ENCODE measurements at regions not wholly inside any gene's neighbourhood (a gene's known extent, or its start where the extent isn't known, plus 50 kb on each side); places are given as distances from the start of the nearest gene placed in this dataset.

DNA sequence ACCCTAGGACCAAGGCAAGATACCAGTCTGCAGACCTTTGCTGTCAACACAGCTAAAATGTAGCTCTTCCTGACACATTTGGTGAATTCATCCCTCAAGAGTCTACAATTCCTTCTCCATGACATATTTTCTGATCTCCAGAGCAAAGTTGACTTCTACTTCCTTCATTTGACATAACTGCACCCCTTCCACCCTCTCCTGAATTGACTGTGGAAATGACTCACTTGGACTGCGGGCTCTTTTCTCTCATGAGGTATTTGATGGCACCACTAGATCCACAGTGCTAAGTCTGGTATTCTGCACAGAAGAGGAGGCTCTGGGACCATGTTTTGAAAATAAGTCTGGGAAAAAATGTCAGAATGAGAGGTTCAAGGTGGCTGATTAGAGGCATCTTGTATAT, 338.4 kb upstream of the TRPC7 start:
- DNase-seq (ENCODE audit: extremely low spot score, insufficient read length, low read depth) (no peak), FAIRE-seq (no peak)

DNA sequence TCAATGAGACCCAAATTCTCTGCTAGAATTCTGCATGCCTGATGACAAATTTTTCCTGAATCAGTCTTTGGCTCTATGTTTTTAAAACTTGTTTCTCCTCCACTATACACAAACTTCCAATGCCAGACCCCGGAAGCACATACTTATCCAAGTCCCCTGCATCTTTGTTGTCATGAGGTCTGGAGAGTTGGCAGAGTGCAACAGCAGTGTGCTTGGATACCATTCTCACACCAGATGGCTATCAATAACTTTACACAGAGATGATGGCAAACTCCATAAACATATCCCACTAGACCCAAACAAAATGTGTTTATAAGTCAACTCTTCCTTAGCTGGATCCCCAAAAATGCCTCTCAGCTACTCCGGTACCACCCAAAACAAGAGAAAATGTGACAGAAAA, 337.7 kb upstream of the TRPC7 start:
- no peak for FAIRE-seq
- no peak for DNase-seq (ENCODE audit: extremely low spot score, insufficient read length, low read depth)

DNA sequence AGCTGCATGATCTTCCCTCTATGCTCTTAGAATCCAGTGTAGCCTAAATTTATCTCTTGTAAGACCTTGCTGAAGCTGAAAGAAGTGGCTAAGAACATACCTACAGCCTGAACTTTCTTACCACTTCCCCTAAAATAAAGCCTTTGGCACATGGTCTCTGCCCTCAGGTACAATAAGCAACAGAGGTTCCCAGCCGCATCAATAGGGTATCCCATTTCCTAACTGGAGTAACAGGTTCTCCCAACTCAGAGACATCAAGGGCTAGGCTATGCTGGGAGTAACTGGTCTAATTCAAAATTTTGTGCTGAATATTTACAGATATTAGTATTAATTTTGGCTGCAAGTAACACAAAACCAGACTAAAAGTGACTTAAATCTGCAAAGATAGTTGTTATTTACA, 335.8 kb upstream of the TRPC7 start:
- DNase-seq (ENCODE audit: extremely low spot score, insufficient read length, low read depth): no peak
- FAIRE-seq: no peak

DNA sequence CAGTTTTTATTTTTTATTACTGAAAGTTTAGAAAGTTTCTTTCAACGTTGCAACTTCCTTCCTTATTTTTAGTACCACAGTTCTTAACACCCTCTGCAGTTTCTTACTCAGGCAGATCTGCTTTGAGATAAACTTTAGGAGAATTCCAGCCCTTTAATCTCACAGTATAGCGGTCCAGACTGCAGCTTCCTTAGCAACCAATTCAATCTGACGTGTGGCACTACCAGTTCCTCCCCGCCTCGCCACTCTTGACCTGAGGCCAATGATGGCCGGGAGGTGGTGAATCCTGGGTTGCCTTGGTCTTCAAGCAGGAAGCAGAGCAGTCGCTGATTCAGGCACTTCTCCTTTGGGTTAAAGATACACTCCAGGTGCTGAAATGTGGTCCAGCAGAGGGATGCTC, 334.3 kb upstream of the TRPC7 start:
- FAIRE-seq (no peak), DNase-seq (ENCODE audit: extremely low spot score, insufficient read length, low read depth) (no peak)

DNA sequence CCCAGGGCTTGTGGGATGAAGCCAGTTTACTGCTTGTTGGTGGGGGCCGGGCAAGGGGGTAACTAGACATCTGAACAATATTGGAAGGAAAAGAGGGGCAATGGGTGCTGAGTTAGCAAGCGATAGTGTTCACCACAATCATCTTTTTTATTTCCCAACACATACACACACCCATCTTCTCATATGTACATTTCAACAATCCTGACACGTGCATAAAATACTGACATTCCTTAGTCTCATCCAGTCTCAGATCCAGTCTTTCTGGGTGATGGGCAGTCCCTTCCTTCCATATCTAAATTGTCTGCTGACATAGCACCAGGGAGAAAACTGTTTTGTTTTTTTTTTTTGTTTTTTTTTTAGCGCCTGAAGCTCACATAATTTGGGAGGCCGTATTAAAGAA, 333.6 kb upstream of the TRPC7 start:
- DNase-seq (ENCODE audit: extremely low spot score, insufficient read length, low read depth) (no peak), FAIRE-seq (no peak)

DNA sequence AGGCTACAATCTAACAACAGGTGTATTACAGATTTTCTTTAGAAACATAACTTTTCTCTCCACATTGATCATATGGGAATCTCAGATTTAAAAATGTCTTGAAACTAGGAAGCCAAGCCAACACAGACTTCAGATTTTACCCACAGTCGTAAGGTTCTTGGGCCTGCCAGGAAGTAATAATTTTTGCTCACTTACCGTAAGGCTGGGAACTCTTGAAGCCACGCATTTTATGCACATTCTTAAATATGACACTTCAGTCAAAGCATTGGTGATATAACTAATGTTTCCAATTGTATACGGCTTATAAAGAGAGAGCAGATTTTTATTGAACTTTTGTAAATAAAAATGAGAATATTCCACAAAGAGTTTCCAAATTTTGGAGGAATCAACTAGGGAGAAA, 328.9 kb upstream of the TRPC7 start:
- DNase-seq (ENCODE audit: extremely low spot score, insufficient read length, low read depth) (no peak), FAIRE-seq (no peak)

DNA sequence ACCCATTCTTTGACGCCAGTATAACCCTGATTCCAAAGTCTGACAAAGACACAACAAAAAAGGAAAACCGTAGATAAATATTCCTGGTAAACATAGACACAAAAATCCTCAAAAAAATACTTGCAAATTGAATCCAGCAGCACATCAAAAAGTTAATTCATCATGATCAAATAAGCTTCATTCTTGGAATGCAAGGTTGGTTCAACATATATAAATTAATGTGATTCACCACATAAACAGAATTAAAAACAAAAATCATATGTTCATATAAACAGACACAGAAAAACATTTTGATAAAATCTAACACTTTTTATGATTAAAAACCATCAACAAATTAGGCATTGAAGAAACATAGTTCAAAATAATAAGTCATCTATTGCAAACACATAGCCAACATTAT, 324.2 kb upstream of the TRPC7 start:
- FAIRE-seq (no peak), DNase-seq (ENCODE audit: extremely low spot score, insufficient read length, low read depth) (no peak)

DNA sequence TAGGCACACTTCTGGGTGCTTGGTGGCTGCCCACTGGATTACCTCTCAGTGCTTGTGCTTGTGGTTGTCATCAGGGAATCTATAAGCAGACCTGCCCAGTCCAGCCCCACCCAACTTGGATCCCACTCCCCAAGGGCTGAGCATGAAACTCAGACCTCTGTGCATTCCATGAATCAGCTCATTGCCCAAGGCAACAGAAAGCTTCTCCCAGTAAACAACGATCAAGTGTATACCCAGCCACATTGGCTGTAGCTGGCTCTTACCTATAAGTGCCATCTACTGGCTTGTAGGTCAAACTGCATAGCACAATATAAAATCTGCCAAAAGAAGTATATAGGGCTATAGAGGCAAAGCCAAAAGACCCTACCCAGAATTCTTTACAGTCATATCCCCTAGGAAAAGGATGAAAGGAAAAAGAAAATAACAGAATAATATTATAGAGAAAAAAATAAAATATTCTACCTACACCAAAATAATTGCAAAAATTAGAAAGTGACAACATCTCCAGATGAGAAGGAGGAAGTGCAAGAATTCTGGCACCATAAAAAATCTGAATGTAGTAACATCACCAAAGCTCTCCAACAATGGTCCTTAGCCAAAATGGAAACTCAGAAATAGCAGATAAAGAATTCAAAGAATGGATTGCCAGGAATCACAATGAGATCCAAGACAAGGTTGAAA, 321.0 kb upstream of the TRPC7 start:
- DNase-seq (ENCODE audit: extremely low spot score, insufficient read length, low read depth) (no peak), FAIRE-seq (peak; percentile 48)

DNA sequence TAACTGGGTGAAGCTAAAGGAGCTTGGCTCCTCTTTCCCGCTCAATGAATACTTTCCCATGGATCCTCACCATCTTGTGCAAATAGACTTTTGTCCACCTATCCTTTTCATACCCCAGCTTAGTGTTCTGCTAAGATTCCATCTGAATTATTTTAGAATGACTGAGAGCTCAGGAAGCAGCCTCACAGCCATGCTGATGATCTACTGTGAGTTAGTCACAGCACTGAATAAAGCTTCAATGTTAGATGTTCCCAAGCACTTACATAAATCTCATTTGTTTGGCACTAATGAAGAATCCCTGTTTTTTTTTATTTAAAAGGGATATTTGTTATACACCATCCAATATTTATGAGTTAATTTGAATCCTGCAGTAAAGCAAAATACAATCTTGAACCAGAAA, 317.6 kb upstream of the TRPC7 start:
- DNase-seq (ENCODE audit: extremely low spot score, insufficient read length, low read depth) (no peak), FAIRE-seq (no peak)

DNA sequence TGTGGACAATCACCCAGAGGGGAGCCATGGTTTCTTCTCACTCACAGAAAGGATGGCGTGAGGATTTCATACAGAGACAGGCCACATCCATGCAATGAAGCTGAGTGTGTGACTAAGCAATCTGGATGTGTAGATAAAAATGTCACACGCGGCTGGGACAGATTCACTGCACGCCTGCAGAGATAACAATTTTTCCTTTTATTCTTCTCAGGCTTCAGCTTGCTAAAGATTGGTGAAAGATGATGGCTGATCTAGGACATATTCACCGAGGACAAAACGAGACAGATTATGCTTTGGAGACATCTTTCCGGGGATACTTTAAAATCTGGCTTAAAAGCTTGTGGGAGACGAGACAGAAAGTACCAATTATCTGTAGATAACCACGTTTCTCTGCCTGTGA, 313.9 kb upstream of the TRPC7 start:
- FAIRE-seq (no peak), DNase-seq (ENCODE audit: extremely low spot score, insufficient read length, low read depth) (no peak)

DNA sequence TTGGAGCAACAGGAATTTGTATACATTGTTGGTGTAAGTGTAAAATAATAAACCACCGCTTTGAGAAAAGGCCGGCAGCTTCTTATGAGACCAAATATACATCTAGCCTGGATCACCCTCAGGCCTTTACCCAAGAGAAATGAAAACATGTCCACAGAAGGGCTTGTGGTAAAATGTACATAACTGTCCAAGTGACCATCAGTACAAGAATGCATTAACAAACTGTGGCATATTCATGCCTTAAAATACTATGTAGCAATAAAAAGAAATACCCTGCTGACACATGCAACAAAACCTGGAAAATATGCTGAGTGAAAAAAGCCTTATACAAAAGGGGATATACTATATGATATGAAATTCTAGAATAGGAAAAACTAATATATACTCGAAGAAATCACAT, 311.9 kb upstream of the TRPC7 start:
- DNase-seq (ENCODE audit: extremely low spot score, insufficient read length, low read depth) (no peak), FAIRE-seq (no peak)

DNA sequence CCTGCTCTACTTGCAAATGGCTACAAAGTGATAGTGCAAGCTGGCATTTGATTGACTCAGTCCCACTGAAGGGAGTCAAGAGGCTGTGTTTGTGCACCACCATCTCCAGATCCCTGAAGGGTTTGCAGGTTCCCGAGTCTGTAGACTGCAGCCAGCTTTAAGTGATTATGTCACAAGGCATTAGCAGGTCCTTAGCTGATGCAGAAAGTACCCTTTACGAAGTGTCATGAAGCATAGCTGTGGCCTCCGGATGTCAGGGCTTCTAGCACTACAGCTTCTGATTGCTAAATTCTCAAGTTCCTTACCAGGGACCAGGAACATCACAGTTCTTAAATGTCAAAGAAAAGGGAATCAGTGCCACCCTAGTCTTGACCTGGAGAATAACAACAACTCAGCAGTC, 311.3 kb upstream of the TRPC7 start:
- FAIRE-seq: no peak

DNA sequence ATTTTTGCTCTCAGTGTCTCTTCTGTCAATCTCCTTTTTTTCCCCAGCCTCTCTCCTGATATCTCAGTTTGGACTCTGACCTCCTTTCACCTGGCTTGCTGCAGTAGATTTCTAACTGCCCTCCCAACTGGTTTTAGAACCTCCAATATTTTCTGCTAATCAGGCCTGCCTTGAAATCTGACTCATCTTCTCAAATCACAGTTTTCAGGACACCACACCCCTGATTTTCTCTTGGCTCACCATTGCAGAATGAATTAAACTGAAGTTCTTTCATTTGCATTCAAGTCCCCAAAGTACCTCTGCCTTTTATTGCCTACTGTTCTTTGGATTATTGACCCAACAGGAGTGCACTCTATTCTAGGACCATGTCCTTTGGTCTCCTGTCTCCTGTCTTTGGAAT, 310.4 kb upstream of the TRPC7 start:
- FAIRE-seq (no peak), DNase-seq (ENCODE audit: extremely low spot score, insufficient read length, low read depth) (no peak)

More for the DNA sequence above, 311.3 kb upstream of the TRPC7 start:
- DNase-seq (ENCODE audit: extremely low spot score, insufficient read length, low read depth): no peak

DNA sequence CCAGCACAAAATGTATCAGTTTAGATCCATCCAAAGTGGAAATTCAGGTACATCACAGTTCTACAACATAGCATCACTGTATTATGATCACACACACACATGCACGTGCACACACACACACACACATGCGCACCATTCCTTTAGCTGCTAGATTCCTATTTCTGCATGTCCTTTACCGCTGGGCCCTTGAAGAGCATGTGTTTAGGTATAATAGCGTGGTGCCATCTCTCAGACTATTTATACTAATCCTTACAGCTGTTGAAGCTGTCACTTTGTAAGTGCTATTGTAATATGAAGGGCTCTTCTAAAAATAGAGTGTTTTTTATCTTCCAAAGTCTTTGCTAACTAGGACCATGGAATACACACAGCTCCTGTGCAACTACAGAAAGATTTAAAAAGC, 308.8 kb upstream of the TRPC7 start:
- FAIRE-seq (no peak), DNase-seq (ENCODE audit: extremely low spot score, insufficient read length, low read depth) (no peak)

DNA sequence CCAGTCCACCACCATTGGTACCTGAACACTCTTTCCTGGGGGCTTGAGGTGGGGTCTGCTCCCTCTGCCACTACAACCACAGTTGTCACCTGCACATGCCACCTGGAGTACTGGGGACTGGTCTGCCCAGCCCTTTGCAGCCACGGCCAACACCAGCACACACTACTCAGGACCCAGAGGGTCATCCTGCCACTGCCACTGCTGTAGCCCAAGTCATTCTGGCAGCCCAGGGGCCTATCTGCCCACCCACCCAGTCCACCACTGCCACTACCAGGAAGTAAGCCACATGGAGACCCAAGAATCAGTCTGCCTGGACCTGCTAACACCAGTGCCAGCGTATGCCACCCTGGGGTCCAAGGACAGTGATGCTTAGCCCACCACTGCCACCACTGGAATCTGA, 302.4 kb upstream of the TRPC7 start:
- DNase-seq (ENCODE audit: extremely low spot score, insufficient read length, low read depth) (no peak), FAIRE-seq (no peak)

DNA sequence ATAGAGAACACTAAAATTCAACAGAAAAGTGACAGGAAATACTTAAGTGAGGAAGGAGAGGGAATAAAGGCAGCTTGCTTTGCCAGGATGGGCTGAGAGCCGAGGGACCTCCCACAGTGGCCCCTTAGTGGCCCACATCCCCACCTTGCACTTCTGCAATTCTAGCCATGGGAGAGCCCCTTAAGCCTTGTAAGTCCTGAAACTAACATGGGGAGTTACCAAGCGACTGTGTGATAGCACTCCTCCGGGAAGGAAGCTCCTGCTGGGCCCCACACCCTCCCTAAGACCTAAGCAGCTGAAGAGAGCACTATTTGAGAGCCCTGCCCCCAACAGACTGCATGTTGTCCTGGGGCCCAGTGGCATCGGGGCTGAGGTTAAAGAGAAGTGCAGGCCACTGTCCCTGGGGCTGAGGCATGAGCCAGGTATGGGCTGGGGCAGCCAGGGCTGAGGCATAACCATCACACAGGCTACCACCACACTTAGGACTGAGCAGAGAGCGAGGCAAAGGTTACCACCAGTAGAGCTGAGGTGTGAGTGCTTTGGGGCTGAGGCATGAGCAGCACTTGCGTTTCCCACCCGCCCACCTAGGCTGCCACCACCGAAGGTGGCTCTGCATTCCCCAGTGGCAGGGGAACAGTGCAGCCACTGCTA, 301.8 kb upstream of the TRPC7 start:
- no peak for FAIRE-seq
- no peak for DNase-seq (ENCODE audit: extremely low spot score, insufficient read length, low read depth)

DNA sequence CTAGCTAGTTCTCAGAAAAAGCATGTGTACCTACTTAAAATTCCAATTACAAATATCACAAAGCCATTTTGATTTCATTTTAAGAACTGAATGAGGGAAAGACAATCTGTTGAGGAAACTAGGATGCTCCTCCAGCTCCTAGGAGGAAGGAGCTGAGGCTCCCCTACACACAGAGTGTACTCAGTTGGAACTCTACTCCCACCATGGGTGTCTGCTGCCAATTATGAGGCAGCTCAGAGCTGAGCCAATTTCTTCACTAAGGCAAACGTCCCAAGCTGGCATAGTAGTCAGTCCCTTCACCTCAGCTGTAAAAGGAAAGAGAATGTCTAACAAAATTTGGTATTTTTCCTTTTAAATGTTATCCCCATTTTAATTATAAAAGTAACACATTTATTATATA, 300.0 kb upstream of the TRPC7 start:
- FAIRE-seq: no peak

DNA sequence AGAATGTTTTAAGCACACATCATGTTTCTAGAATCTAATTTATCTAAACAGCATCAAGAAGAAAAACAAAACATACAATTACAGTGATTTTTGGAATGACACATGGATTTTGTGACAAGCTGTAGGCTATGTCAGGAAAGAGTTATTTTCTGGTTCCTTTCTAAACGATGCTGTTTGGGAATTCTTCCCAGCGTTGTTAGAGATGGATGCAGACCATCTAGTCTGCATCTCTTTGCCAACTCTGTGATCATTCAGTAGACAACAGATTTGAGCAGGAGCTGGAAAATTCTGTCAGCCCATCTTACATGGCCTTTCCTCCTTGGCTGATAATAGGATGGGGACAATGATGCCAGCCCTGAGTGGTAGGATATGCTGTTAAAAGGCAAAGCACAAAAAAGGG, 295.7 kb upstream of the TRPC7 start:
- DNase-seq (ENCODE audit: extremely low spot score, insufficient read length, low read depth) (no peak), FAIRE-seq (no peak)

More for the DNA sequence above, 300.0 kb upstream of the TRPC7 start:
- no peak for DNase-seq (ENCODE audit: extremely low spot score, insufficient read length, low read depth)

DNA sequence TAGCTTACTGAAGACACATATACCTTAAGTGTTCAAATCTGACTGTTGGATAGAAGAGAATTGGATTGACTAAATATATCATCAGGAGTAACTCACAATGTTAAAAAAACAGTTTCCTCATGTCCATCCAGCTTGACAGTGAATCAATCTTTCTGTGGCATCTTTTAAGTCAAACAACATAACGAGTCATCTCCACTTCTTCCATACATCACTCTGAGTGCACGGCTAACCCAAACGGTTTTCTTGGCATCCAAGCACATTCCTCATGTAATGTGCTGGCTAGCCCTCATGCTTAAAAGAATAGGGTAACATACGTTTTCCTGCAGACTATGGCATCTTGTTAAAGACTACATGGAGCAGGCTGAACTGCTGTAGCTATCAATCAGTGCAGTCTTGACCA, 291.5 kb upstream of the TRPC7 start:
- no peak for FAIRE-seq
- DNase-seq (ENCODE audit: extremely low spot score, insufficient read length, low read depth): no peak

DNA sequence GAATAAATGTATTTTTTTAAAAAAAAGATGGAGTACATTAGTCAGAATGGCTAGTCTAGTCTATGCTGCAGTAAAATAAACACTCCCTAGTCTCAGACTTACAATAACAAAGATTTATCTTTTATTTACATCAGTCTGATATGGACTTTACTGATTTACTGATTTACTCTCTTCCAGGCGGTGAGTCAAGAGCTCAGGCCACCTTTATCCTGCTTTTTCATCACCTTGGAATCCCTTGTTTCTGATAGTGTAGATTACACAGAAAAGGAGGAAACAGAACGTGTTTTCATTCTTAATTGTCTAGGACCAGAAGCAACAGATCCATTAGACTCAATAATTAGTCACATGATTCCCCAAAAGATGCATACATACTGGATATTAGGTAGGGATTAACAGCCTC, 290.1 kb upstream of the TRPC7 start:
- DNase-seq (ENCODE audit: extremely low spot score, insufficient read length, low read depth) (no peak), FAIRE-seq (no peak)

DNA sequence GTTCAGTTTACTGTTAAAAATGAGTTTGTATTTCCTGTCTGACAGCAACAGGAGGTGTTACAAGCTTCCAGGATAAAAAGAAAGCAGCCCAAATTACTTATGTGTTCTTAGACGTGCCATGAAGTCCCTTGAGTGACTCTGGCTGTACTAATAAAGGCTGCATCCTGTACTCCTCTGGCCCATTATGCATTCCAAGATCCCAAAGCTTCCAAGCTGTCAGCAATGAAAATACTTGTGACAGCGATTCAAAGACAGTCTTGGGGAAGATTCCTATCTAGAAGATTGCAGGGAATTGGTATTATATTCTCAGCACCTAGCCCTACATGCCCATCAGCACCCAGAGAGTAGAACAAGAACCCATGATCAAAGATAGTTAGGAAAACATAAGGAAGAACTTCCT, 281.6 kb upstream of the TRPC7 start:
- FAIRE-seq (no peak), DNase-seq (ENCODE audit: extremely low spot score, insufficient read length, low read depth) (no peak)

DNA sequence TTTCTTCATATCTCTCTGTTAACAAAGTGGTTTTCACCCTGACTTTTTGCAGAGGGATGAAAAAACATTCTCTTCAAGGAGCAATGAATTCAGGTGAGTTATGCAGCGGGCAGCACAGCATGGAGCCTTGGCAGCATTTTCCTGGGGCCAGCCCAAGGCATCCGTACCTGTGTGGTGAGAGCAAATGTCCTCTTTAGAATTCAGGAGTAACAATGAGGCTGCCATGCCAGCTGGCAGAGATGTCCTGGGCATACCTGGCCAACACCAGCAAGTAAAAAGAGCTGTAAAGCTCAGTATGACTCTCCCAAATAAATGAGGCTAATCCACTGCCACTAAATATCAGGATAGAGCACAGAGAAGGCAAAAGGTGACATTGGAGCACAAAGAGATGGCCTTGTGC, 277.6 kb upstream of the TRPC7 start:
- DNase-seq (ENCODE audit: extremely low spot score, insufficient read length, low read depth) (no peak), FAIRE-seq (no peak)
